ENCODE measurements at regions not wholly inside any gene's neighbourhood (a gene's known extent, or its start where the extent isn't known, plus 50 kb on each side); places are given as distances from the start of the nearest gene placed in this dataset.
"Not testable (repeated sequence)": the region's sequence is repeated elsewhere in the genome, so short reads cannot be mapped to it uniquely, and the experiment has no call there.

DNA sequence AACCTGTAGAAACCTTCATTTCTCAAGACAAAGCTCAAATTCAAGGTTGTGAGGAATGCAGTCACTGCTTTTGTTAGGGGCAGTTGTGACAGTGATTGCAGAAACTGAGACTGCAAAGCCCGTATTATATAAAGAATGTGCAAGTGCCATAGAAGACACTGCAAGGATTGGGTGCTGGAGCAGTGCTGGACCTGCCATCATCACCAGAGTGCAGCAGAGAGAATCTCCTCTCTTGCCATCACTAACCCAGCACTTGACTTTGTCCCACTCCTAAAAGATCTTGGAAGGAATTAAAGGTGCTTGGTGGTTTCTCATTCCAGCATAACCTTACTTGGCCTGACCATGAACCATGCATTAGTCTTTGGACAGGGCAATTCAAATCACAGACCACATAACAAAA is 81.1 kb upstream of the VKORC1L1 start:
- H3K9me3 Mint-ChIP-seq (ENCODE audit: low read depth); H3K36me3 Mint-ChIP-seq; H3K4me3 Mint-ChIP-seq; H3K27me3 Mint-ChIP-seq; H3K27ac Mint-ChIP-seq; H3K4me1 Mint-ChIP-seq (ENCODE audit: low read depth): not testable (repeated sequence)

DNA sequence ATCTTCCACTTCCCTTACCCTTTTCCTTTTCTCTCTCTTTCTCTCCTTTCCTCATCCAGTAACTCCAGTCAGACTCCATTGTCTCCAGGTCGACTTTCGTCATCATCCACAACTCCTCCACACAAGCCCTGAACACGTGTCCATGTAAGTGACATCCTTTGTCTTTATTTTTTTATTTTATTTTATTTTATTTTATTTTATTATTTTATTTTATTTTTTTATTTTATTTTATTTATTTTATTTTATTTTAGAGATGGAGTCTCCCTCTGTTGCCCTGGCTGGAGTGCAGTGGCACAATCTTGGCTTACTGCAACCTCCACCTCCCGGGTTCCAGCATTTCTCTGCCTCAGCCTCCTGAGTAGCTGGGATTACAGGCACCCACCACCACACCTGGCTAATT is 80.1 kb upstream of the VKORC1L1 start:
- not testable (repeated sequence) for H3K36me3 Mint-ChIP-seq; H3K27me3 Mint-ChIP-seq; H3K4me1 Mint-ChIP-seq (ENCODE audit: low read depth); H3K9me3 Mint-ChIP-seq (ENCODE audit: low read depth); H3K4me3 Mint-ChIP-seq; H3K27ac Mint-ChIP-seq

DNA sequence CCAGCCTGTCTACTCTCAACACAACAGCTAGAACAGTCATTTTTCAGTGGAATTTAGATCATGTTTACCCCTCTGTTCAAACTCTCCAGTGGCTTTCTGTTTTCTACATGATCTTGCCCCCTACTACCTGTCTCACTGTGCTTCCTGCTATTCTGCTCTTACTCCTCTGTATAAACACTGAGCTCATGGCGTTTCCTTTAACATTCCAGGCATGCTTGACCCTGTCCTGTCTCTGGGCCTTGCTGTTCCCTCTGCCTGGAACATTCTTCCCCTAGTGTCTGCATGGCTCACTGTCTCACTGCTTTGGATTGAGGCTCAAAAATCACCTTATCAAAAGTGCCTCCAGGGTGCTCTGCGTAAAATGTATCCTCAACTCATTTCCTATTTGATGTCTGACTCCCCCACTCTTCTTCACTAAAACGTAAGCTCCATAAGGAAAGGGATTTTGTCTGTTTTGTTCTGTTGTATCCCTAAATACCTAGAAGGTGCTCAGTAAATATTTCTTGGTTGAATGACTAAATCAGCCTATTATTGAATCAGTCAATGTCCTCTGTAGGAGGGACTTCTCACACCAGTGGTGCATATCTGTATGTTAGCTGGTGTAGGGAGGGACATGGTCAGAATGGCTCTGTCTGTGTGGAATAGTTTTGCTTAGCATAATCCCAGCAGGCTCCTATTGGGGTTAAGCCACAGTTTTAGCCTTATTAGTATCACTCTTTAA is 78.0 kb upstream of the VKORC1L1 start:
- H3K36me3 Mint-ChIP-seq, H3K27me3 Mint-ChIP-seq, H3K27ac Mint-ChIP-seq: not testable (repeated sequence)

DNA sequence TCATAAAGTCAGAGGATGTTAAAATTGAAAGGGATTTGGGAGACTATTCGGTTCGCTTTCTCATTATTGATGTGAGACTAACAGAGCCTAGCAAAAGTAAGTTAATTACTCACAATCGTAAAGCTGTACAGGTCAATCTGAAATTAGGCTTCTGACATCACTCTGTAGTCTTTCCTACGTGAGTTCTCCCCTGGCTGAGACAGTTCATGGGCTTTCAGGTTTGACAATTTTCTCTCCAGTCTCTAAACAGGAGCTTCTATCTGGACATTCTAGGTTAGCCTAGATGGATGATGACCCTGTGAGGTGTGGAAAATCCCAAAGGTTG is 77.5 kb upstream of the VKORC1L1 start:
- not testable (repeated sequence) for H3K27me3 Mint-ChIP-seq; H3K9me3 Mint-ChIP-seq (ENCODE audit: low read depth); H3K36me3 Mint-ChIP-seq; H3K4me1 Mint-ChIP-seq (ENCODE audit: low read depth); H3K4me3 Mint-ChIP-seq; H3K27ac Mint-ChIP-seq

More for the DNA sequence above, 78.0 kb upstream of the VKORC1L1 start:
- H3K4me1 Mint-ChIP-seq (ENCODE audit: low read depth); H3K4me3 Mint-ChIP-seq; H3K9me3 Mint-ChIP-seq (ENCODE audit: low read depth): not testable (repeated sequence)

DNA sequence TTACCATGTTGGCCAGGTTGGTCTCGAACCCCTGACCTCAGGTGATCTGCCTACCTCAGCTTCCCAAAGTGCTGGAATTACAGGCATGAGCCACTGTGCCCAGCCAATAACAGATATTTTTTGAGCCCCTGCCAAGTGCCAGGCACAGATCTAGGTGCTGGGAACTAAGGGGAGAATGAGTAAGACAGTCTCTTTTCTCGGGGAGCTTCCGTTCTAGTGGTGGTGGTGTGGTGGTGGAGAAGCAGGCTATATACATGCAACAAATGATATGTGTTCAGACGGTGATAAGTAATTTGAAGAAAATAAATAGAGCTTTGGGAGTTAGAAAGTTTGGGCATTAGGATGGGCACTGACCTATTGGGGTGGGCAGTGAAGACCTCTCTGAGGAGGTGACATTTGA is 76.7 kb upstream of the VKORC1L1 start:
- H3K4me3 Mint-ChIP-seq = no peak overlapping the region
- no peaks in the 10 kb centered on the region for H3K27me3 Mint-ChIP-seq
- H3K36me3 Mint-ChIP-seq = peaks cover 5% of the 10 kb centered on the region
- H3K9me3 Mint-ChIP-seq (ENCODE audit: low read depth) = no peaks in the 10 kb centered on the region
- H3K4me1 Mint-ChIP-seq (ENCODE audit: low read depth) = peaks cover 7% of the 10 kb centered on the region
- no peak overlapping the region for H3K27ac Mint-ChIP-seq

DNA sequence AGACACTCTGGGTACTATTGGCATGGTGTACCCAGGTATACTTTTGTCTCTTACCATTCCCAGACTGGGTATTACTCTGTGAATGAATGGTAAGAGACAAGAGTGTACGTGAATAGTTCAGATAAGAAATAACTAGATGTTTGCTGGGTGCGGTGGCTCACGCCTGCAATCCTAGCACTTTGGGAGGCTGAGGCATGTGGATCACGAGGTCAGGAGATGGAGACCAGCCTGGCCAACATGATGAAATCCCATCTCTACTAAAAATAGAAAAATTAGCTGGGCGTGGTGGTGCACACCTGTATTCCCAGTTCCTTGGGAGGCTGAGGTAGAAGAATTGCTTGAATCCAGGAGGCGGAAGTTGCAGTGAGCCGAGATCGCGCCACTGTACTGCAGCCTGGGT is 75.8 kb upstream of the VKORC1L1 start:
- H3K9me3 Mint-ChIP-seq (ENCODE audit: low read depth); H3K27ac Mint-ChIP-seq; H3K4me3 Mint-ChIP-seq; H3K27me3 Mint-ChIP-seq; H3K4me1 Mint-ChIP-seq (ENCODE audit: low read depth); H3K36me3 Mint-ChIP-seq: not testable (repeated sequence)

DNA sequence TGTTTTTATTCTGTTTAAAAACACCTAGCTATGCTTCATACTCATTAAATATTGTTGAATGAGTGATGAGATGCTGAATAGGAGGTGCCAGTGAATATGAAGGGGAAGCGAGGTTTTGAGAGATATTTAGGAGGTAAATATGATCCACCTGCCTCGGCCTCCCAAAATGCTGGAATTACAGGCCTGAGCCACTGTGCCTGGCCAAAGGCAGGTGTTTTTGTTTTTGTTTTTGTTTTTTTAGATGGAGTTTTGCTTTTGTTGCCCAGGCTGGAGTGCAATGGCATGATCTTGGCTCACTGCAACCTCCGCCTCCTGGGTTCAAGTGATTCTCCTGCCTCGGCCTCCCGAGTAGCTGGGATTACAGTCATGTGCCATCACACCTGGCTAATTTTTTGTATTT is 75.3 kb upstream of the VKORC1L1 start:
- H3K36me3 Mint-ChIP-seq; H3K9me3 Mint-ChIP-seq (ENCODE audit: low read depth); H3K4me3 Mint-ChIP-seq; H3K4me1 Mint-ChIP-seq (ENCODE audit: low read depth); H3K27me3 Mint-ChIP-seq; H3K27ac Mint-ChIP-seq: not testable (repeated sequence)

DNA sequence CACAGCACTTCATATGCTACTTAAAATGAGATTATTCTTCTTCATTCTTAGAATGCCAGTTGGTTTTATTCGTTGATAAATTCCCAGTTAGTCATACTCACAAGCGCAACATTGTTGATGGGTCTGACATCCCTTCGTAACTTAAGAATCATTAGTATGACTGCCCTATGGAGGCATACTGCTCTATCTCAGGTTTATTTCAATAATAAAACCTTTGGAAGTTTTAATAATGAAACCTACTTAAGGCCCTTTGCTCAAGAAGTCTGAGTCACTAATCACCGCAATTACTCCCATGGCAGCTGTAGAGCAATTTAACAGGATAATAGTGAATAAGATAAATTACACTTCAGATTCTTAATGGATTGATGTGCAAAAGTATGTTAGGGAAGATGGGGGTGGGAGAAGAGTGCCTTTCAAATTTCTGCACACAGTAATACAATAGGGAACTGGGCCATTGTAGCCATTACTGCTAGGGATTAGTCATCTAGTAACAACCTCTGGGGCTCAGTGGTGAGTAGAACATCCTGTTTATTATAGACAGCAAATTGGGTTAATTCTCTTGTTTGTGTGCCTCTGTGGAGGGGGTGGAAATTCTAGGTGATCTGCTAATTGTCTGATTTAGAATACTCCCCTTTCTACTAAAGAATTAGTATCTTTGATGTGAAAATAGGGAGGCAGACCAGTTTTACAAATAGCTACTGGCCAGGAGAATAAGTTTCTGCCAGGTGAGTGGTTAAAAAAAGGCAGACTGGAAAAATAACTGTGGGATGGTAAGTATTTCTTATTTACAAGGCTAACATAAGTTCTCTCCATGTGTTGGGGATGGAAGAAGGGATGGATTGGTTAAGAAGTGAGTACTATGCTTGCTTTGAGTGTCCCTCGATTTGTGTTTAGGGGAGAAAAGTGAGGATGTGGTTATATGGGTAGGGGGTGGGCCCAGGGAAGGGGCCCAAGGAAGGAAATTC is 74.5 kb upstream of the VKORC1L1 start:
- Mint-ChIP-seq H3K36me3 (peaks cover 8% of the 10 kb centered on the region), H3K9me3 (ENCODE audit: low read depth) (no peaks in the 10 kb centered on the region), H3K4me1 (ENCODE audit: low read depth) (peaks cover 7% of the 10 kb centered on the region), H3K27ac (no peak overlapping the region), H3K27me3 (no peaks in the 10 kb centered on the region), H3K4me3 (no peak overlapping the region)

DNA sequence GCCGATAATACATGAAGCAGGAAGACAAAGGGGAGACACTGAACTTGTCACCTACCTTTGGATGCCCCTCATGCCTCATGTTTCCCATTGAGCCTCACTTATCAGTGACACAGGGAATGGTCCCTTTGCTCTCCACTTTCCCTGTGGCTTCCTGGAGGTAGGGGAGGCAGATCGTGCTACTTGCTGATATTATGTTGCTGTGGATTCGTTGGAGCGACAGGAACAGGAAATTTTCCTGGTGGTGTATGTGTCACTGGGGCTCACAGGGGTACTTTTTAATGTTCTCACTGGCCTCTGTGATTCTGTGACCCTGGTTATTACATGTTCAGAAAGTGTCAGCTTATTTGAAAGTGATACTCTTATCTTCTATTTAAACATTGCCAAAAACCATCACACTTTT is 72.7 kb upstream of the VKORC1L1 start:
- peaks cover 10% of the 10 kb centered on the region for H3K36me3 Mint-ChIP-seq
- H3K27ac Mint-ChIP-seq; H3K27me3 Mint-ChIP-seq; H3K4me1 Mint-ChIP-seq (ENCODE audit: low read depth); H3K4me3 Mint-ChIP-seq; H3K9me3 Mint-ChIP-seq (ENCODE audit: low read depth): not testable (repeated sequence)

DNA sequence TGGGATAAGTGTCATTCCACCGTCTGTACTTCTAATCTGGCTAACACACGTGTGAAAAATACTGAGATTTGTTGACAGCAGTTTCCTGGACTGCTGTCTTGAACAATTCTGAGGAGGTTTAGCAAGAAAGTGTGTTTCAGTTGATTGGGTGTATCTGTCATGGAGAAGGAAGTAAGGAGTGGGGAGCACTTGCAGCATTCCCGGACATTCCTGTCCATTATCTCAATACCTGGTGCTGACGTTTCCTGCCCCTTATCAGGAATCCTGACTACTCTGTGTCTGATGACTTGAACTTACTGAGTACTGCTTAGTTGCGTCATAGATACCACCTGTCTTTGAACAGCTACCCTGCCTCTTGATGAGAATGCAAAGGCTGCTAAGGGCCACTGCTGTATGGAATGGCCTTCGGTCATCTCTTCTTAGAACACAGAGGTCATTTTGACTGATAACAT is 72.0 kb upstream of the VKORC1L1 start:
- no peaks in the 10 kb centered on the region for H3K9me3 Mint-ChIP-seq (ENCODE audit: low read depth)
- H3K36me3 Mint-ChIP-seq = peaks cover 10% of the 10 kb centered on the region
- H3K4me3 Mint-ChIP-seq = no peak overlapping the region
- peaks cover 7% of the 10 kb centered on the region for H3K4me1 Mint-ChIP-seq (ENCODE audit: low read depth)
- no peak overlapping the region for H3K27ac Mint-ChIP-seq
- no peaks in the 10 kb centered on the region for H3K27me3 Mint-ChIP-seq

DNA sequence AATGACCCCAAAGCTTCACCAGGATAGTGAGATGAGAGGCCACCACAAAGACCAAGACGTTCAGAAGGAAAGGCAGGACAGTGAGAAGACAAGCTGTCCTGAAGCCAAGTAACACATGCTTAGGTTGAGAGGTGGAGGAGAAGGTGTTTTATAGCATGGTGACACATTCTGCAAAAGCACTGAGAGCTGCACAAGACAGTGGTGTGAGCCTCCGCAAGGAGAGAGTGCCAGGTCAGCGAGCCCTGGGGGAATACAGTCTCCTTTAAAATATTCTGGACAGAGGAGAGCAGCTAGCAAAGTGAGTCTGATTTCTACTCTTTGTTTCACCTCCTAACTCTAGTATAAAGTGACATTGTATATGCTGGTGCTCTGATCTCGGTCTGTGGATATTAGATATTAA is 68.0 kb upstream of the VKORC1L1 start:
- no peaks in the 10 kb centered on the region for H3K4me1 Mint-ChIP-seq (ENCODE audit: low read depth)
- no peak overlapping the region for H3K27ac Mint-ChIP-seq
- H3K27me3 Mint-ChIP-seq = no peaks in the 10 kb centered on the region
- H3K36me3 Mint-ChIP-seq = peaks cover 11% of the 10 kb centered on the region
- H3K9me3 Mint-ChIP-seq (ENCODE audit: low read depth) = no peaks in the 10 kb centered on the region
- H3K4me3 Mint-ChIP-seq = no peak overlapping the region

DNA sequence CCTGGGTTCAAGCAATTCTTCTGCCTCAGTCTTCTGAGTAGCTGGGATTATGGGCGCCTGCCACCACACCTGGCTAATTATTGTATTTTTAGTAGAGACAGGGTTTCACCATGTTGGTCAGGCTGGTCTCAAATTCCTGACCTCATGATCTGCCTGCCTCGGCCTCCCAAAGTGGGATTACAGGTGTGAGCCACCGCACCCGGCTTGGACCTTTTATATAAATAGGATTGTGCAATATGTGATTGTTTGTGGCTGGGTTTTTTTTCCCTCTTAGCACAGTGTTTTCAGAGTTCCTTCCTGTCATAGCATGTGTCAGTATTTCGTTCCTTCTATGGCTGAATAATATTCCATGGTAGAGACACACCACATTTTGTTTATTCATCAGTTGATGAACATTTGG is 65.8 kb upstream of the VKORC1L1 start:
- H3K9me3 Mint-ChIP-seq (ENCODE audit: low read depth); H3K27me3 Mint-ChIP-seq; H3K36me3 Mint-ChIP-seq; H3K4me3 Mint-ChIP-seq; H3K27ac Mint-ChIP-seq; H3K4me1 Mint-ChIP-seq (ENCODE audit: low read depth): not testable (repeated sequence)

DNA sequence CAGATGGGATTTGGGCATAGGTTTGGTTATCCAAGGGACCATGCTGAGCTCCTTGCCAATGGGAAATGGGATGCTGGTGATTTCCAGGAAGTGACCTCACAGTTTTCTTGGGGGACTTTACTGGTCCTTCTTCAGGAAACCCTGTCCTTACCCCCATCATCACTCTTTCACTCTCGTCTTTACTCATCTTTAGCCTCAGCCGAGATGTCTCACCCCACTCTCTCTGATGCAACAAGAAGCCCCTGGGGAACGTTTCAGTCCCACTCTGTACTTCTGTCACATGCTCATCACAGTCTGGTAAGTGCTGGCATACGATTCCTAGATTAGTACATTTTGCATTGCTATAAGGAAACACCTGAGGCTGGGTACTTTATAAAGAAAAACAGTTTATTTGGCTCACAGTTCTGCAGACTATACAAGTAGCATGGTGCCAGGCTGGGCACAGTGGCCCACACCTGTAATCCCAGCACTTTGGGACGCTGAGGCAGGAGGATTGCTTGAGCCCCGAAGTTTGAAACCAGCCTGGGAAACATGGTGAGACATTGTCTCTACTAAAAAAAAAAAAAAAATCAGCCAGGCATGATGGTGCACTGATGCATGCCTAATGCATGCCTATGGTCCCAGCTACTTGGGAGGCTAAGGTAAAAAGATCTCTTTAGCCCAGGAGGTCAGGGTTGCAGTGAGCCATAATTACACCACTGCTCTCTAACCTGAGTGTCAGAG is 63.5 kb upstream of the VKORC1L1 start:
- Mint-ChIP-seq H3K36me3 (peaks cover 7% of the 10 kb centered on the region), H3K9me3 (ENCODE audit: low read depth) (no peaks in the 10 kb centered on the region), H3K4me3 (no peak overlapping the region), H3K27ac (no peak overlapping the region), H3K27me3 (no peaks in the 10 kb centered on the region), H3K4me1 (ENCODE audit: low read depth) (no peaks in the 10 kb centered on the region)

DNA sequence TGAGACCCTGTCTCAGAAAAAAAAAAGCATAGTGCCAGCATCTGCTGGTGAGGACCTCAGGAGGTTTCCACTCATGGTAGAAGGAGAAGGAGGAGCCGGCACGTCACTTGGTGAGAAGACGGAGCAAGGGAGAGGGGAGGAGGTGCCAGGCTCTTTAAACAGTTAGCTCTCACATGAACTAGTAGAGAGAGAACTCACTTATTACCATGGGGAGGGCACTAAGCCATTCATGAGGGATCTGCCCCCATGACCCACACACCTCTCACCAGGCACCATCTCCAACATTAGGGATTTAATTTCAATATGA is 62.9 kb upstream of the VKORC1L1 start:
- Mint-ChIP-seq H3K4me3 (no peak overlapping the region), H3K27ac (no peak overlapping the region), H3K27me3 (no peaks in the 10 kb centered on the region)

DNA sequence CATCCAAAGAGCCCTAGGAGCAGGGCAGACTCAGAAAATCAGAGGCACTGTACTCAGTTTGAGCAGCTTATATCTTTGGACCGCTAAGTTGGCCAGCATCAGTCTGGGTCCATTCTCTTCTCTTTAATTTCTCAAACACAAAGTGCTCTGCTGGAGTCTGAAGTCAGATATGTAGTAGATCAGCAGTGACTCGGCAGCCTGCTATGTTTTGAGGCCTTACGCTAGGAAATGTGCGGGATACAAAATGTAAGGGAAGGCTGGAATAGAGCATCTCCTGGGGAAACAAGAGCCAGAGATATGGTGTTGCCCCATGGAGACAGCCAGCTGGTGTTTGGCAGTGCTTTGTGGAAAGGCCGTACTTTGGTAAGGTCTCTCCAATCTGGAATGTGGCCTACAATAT is 60.6 kb upstream of the VKORC1L1 start:
- Mint-ChIP-seq H3K27ac (no peak overlapping the region), H3K4me1 (ENCODE audit: low read depth) (no peaks in the 10 kb centered on the region), H3K27me3 (no peaks in the 10 kb centered on the region), H3K4me3 (no peak overlapping the region), H3K36me3 (peaks cover 9% of the 10 kb centered on the region), H3K9me3 (ENCODE audit: low read depth) (no peaks in the 10 kb centered on the region)

More for the DNA sequence above, 62.9 kb upstream of the VKORC1L1 start:
- Mint-ChIP-seq H3K9me3 (ENCODE audit: low read depth) (no peaks in the 10 kb centered on the region), H3K36me3 (peaks cover 7% of the 10 kb centered on the region), H3K4me1 (ENCODE audit: low read depth) (no peaks in the 10 kb centered on the region)

Data from activated naive CD8-positive, alpha-beta T cell (primary cell).